Gastrocnemius medialis (tissue), 4 donors: ENCODE measurements at regions not wholly inside any gene's neighbourhood (a gene's known extent, or its start where the extent isn't known, plus 50 kb on each side); places are given as distances from the start of the nearest gene placed in this dataset.

Source experiments
- ATAC-seq, 2 donors: fragments of 150-250 bp; one replicate each; pipeline ENCODE4 v1.9.1; 2016
- DNase-seq, 2 donors: peaks; one replicate each; pipeline ENCODE4 v3.0.0-alpha.2; 2019
- H3K27ac ChIP-seq, 4 donors: fragments of 200-600 bp; sonication (generic); 1 replicate in 1 of 4; 2 replicates in 3 of 4; pipeline ENCODE4 v1.5.1; 2016 to 2018; ENCODE audit warnings: mild to moderate bottlenecking in 2 of 4, moderate library complexity in 1 of 4
- H3K27me3 ChIP-seq, 3 donors: fragments of 200-600 bp; sonication (generic) in 2 of 3; 1 replicate in 1 of 3; 2 replicates in 2 of 3; pipeline versions ENCODE4 v1.5.1 to v1.6.0; 2016 to 2019; ENCODE audit warnings: mild to moderate bottlenecking in 1 of 3, moderate library complexity in 1 of 3
- H3K36me3 ChIP-seq, 2 donors: fragments of 200-600 bp; sonication (generic) in 1 of 2; one replicate each; pipeline ENCODE4 v1.5.1; 2017 to 2018
- H3K4me1 ChIP-seq, 2 donors: fragments of 200-600 bp; sonication (generic) in 1 of 2; one replicate each; pipeline ENCODE4 v1.5.1; 2016 to 2017; ENCODE audit warnings: mild to moderate bottlenecking in 2 of 2
- H3K4me3 ChIP-seq, 4 donors: fragments of 200-600 bp; sonication (generic) in 3 of 4; 1 replicate in 1 of 4; 2 replicates in 3 of 4; pipeline ENCODE4 v1.5.1; 2016 to 2019; ENCODE audit warnings: mild to moderate bottlenecking in 2 of 4
- H3K9me3 ChIP-seq, 3 donors: fragments of 200-600 bp; sonication (generic) in 2 of 3; 1 replicate in 1 of 3; 2 replicates in 2 of 3; pipeline ENCODE4 v1.5.1; 2016 to 2019
- CTCF ChIP-seq, 5 experiments: fragments of 450-650 bp in 3 of 5; fragments of 200-600 bp in 2 of 5; sonication (generic) in 2 of 5; IDR thresholded peaks in 4 of 5; conservative IDR thresholded peaks in 1 of 5; 1 replicate in 4 of 5; 2 replicates in 1 of 5; pipeline ENCODE4 v1.5.1; 2016 to 2019; ENCODE audit warnings: antibody characterized with exemption in 5 of 5, mild to moderate bottlenecking in 3 of 5, moderate library complexity in 3 of 5
- POLR2A ChIP-seq, 2 donors: fragments of 450-650 bp; IDR thresholded peaks; one replicate each; pipeline ENCODE4 v1.6.1; 2017; ENCODE audit warnings: antibody characterized with exemption in 2 of 2, mild to moderate bottlenecking in 2 of 2, moderate library complexity in 2 of 2
- in situ Hi-C, 4 donors: fragments of 200-750 bp; cut with MboI; loops; one replicate each; pipeline versions ENCODE4 v1.15.0 to v1.8.0; 2017; ENCODE audit warnings: low sequenced_read_pairs in 4 of 4
- intact Hi-C: fragments of 100-400 bp; cut with DNase I; formaldehyde crosslinking; loops from one replicate; pipeline ENCODE4 v1.15.1; 2023; ENCODE audit warnings: low total_unique reads

GRCh38 chr1:4164965-4165364 lies 264.9 kb upstream of the C1orf174 start:
- Histone ChIP-seq H3K4me1 (no peaks in the 10 kb centered on the region), H3K4me3 (no peak overlapping the region), H3K36me3 (no peaks in the 10 kb centered on the region), H3K9me3 (no peaks in the 10 kb centered on the region), H3K27ac (no peak overlapping the region), H3K27me3 (peaks cover 0 to 3% (median 0%) of the 10 kb centered on the region in 3 donors)
- ATAC-seq (no peak), DNase-seq (no peak)
- TF ChIP-seq CTCF (IDR thresholded peaks at IDR 0.05 in 4 of 5, conservative IDR thresholded peaks at IDR 0.05 in 1 of 5): no peak
- no peak for TF ChIP-seq POLR2A (IDR thresholded peaks at IDR 0.05)
- in situ Hi-C loops (no loop called here), intact Hi-C loops (no loop called here)

GRCh38 chr1:4165686-4166300 lies 265.7 kb upstream of the C1orf174 start:
- Histone ChIP-seq H3K27ac (no peak overlapping the region), H3K27me3 (peaks cover 0 to 3% (median 0%) of the 10 kb centered on the region in 3 donors), H3K4me3 (no peak overlapping the region), H3K9me3 (no peaks in the 10 kb centered on the region), H3K36me3 (no peaks in the 10 kb centered on the region), H3K4me1 (no peaks in the 10 kb centered on the region)
- ATAC-seq (no peak), DNase-seq (no peak)
- intact Hi-C loops (no loop called here), in situ Hi-C loops (no loop called here)
- TF ChIP-seq CTCF (IDR thresholded peaks at IDR 0.05 in 4 of 5, conservative IDR thresholded peaks at IDR 0.05 in 1 of 5): no peak
- no peak for TF ChIP-seq POLR2A (IDR thresholded peaks at IDR 0.05)

GRCh38 chr1:4166713-4167112 lies 266.6 kb upstream of the C1orf174 start:
- intact Hi-C loops: no loop called here
- TF ChIP-seq POLR2A (IDR thresholded peaks at IDR 0.05) (no peak), CTCF (IDR thresholded peaks at IDR 0.05 in 4 of 5, conservative IDR thresholded peaks at IDR 0.05 in 1 of 5) (no peak)
- Histone ChIP-seq H3K36me3 (no peaks in the 10 kb centered on the region), H3K4me1 (no peaks in the 10 kb centered on the region), H3K27ac (no peak overlapping the region), H3K4me3 (no peak overlapping the region), H3K27me3 (peaks cover 0 to 3% (median 0%) of the 10 kb centered on the region in 3 donors), H3K9me3 (no peaks in the 10 kb centered on the region)
- DNase-seq (no peak), ATAC-seq (no peak)
- in situ Hi-C loops: no loop called here

- Histone ChIP-seq H3K27ac (no peak overlapping the region), H3K27me3 (peaks cover 0 to 3% (median 3%) of the 10 kb centered on the region in 3 donors)
- DNase-seq: no peak
These were observed 269.9 kb upstream of the C1orf174 start for GRCh38 chr1:4169991-4170390.

More at GRCh38 chr1:4169991-4170390, 269.9 kb upstream of the C1orf174 start:
- no peak for ATAC-seq
- no peak overlapping the region for H3K4me3 ChIP-seq
- in situ Hi-C loops (no loop called here), intact Hi-C loops (no loop called here)
- no peaks in the 10 kb centered on the region for H3K36me3 ChIP-seq
- TF ChIP-seq CTCF (IDR thresholded peaks at IDR 0.05 in 4 of 5, conservative IDR thresholded peaks at IDR 0.05 in 1 of 5): no peak
- no peak for TF ChIP-seq POLR2A (IDR thresholded peaks at IDR 0.05)
- no peaks in the 10 kb centered on the region for H3K9me3 ChIP-seq
- H3K4me1 ChIP-seq: no peaks in the 10 kb centered on the region
